ENCODE measurements at regions not wholly inside any gene's neighbourhood (a gene's known extent, or its start where the extent isn't known, plus 50 kb on each side); places are given as distances from the start of the nearest gene placed in this dataset.

- DNase-seq (ENCODE audit: low read depth): no peak
- no peak for TF ChIP-seq CTCF (IDR thresholded peaks at IDR 0.05; ENCODE audit: control insufficient read depth, insufficient read depth, low read depth, low read length, missing control alignments)
- no peak overlapping the region for H3K4me3 ChIP-seq (ENCODE audit: control insufficient read depth, low read depth, low read length)
Measured at GRCh38 chr16:14329727-14330350, 258.7 kb downstream of the MRTFB start.

- DNase-seq (ENCODE audit: low read depth): no peak
- no peak for TF ChIP-seq CTCF (IDR thresholded peaks at IDR 0.05; ENCODE audit: control insufficient read depth, insufficient read depth, low read depth, low read length, missing control alignments)
- no peak overlapping the region for H3K4me3 ChIP-seq (ENCODE audit: control insufficient read depth, low read depth, low read length)
Measured at GRCh38 chr16:14325502-14326401, 254.6 kb downstream of the MRTFB start.

- TF ChIP-seq CTCF (IDR thresholded peaks at IDR 0.05; ENCODE audit: control insufficient read depth, insufficient read depth, low read depth, low read length, missing control alignments): no peak
- H3K4me3 ChIP-seq (ENCODE audit: control insufficient read depth, low read depth, low read length): no peak overlapping the region
- no peak for DNase-seq (ENCODE audit: low read depth)
Measured at GRCh38 chr16:14324581-14324980, 253.5 kb downstream of the MRTFB start.

GRCh38 chr16:14322186-14322585 is 251.1 kb downstream of the MRTFB start:
- no peak for DNase-seq (ENCODE audit: low read depth)
- no peak for TF ChIP-seq CTCF (IDR thresholded peaks at IDR 0.05; ENCODE audit: control insufficient read depth, insufficient read depth, low read depth, low read length, missing control alignments)
- H3K4me3 ChIP-seq (ENCODE audit: control insufficient read depth, low read depth, low read length): no peak overlapping the region

- DNase-seq (ENCODE audit: low read depth): no peak
- no peak for TF ChIP-seq CTCF (IDR thresholded peaks at IDR 0.05; ENCODE audit: control insufficient read depth, insufficient read depth, low read depth, low read length, missing control alignments)
- no peak overlapping the region for H3K4me3 ChIP-seq (ENCODE audit: control insufficient read depth, low read depth, low read length)
Measured at GRCh38 chr16:14321542-14321941, 250.4 kb downstream of the MRTFB start.

- TF ChIP-seq CTCF (IDR thresholded peaks at IDR 0.05; ENCODE audit: control insufficient read depth, insufficient read depth, low read depth, low read length, missing control alignments): no peak
- no peak for DNase-seq (ENCODE audit: low read depth)
Measured at GRCh38 chr16:14320406-14320805, 249.3 kb downstream of the MRTFB start.

More at GRCh38 chr16:14320406-14320805, 249.3 kb downstream of the MRTFB start:
- H3K4me3 ChIP-seq (ENCODE audit: control insufficient read depth, low read depth, low read length): no peak overlapping the region
